HG03520 (cell line): ENCODE measurements at regions not wholly inside any gene's neighbourhood (a gene's known extent, or its start where the extent isn't known, plus 50 kb on each side); places are given as distances from the start of the nearest gene placed in this dataset.

Source experiments
- ATAC-seq: cut with Tn5 transposase; IDR thresholded peaks from one replicate; pipeline ENCODE4 v1.9.1; 2021; ENCODE audit warnings: mild to moderate bottlenecking, moderate library complexity; ENCODE audit not compliant: unreplicated experiment

- ATAC-seq: no peak
Observed at GRCh38 chr15:98025237-98025636, 64.7 kb downstream of the ARRDC4 start.

- ATAC-seq: no peak
Observed at GRCh38 chr15:98034731-98035130, 74.2 kb downstream of the ARRDC4 start.

GRCh38 chr15:98035134-98035533, 74.6 kb downstream of the ARRDC4 start:
- ATAC-seq: no peak

GRCh38 chr15:98035577-98036010, 75.1 kb downstream of the ARRDC4 start:
- ATAC-seq: no peak

- ATAC-seq: no peak
Observed at GRCh38 chr15:98039596-98039995, 79.1 kb downstream of the ARRDC4 start.

- ATAC-seq: no peak
Observed at GRCh38 chr15:98040146-98040545, 79.6 kb downstream of the ARRDC4 start.

GRCh38 chr15:98043160-98044014, 82.9 kb downstream of the ARRDC4 start:
- ATAC-seq: no peak

GRCh38 chr15:98051734-98052133, 91.2 kb downstream of the ARRDC4 start:
- ATAC-seq: no peak

- no peak for ATAC-seq
Observed at GRCh38 chr15:98057453-98057852, 97.0 kb downstream of the ARRDC4 start.

- ATAC-seq: no peak
Observed at GRCh38 chr15:98062869-98063268, 102.4 kb downstream of the ARRDC4 start.

GRCh38 chr15:98063315-98063714, 102.8 kb downstream of the ARRDC4 start:
- no peak for ATAC-seq

GRCh38 chr15:98063871-98064270, 103.4 kb downstream of the ARRDC4 start:
- ATAC-seq: no peak

- no peak for ATAC-seq
Observed at GRCh38 chr15:98067339-98067738, 106.8 kb downstream of the ARRDC4 start.

- ATAC-seq: no peak
Observed at GRCh38 chr15:98069256-98069655, 108.8 kb downstream of the ARRDC4 start.

GRCh38 chr15:98070137-98070536, 109.6 kb downstream of the ARRDC4 start:
- ATAC-seq: no peak

- ATAC-seq: no peak
Observed at GRCh38 chr15:98071786-98072185, 111.3 kb downstream of the ARRDC4 start.

- ATAC-seq: no peak
Observed at GRCh38 chr15:98075441-98075840, 114.9 kb downstream of the ARRDC4 start.

GRCh38 chr15:98076021-98076816, 115.7 kb downstream of the ARRDC4 start:
- no peak for ATAC-seq

GRCh38 chr15:98077186-98077585, 116.7 kb downstream of the ARRDC4 start:
- no peak for ATAC-seq

- ATAC-seq: no peak
Observed at GRCh38 chr15:98080791-98081190, 120.3 kb downstream of the ARRDC4 start.

GRCh38 chr15:98083203-98083910, 122.9 kb downstream of the ARRDC4 start:
- ATAC-seq: no peak
